ENCODE measurements at regions not wholly inside any gene's neighbourhood (a gene's known extent, or its start where the extent isn't known, plus 50 kb on each side); places are given as distances from the start of the nearest gene placed in this dataset.

DNA sequence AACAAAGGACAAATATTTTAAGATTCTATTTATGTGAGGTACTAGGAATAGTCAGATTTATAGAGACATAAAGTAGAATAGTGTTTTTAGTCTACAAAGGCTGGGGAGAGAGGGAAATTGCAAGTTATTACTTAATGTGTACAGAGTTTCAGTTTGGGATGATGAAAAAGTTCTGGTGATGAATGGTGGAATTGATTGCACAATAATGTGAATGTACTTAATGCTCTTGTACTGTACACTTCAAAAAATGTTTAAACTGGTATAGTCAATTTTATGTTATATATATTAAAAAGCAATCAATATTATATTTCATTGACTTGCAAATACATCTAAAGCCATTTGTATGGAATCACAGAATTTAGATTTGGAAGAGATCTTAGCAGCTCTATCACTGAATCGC, 213.4 kb downstream of the PPP1R3A start:
- no peaks in the 10 kb centered on the region for H3K36me3 Mint-ChIP-seq (ENCODE audit: insufficient read depth, unreplicated experiment)
- H3K4me3 Mint-ChIP-seq (ENCODE audit: low read depth, unreplicated experiment) = no peak overlapping the region
- H3K27me3 Mint-ChIP-seq (ENCODE audit: unreplicated experiment) = no peaks in the 10 kb centered on the region
- intact Hi-C loops (cut with micrococcal nuclease; ENCODE audit: unreplicated experiment) = no loop called here
- no peaks in the 10 kb centered on the region for H3K4me1 Mint-ChIP-seq (ENCODE audit: low read depth, unreplicated experiment)
- DNase-seq = no peak
- BruUV-seq (replicated peaks) = no TSS peak
- no peaks in the 10 kb centered on the region for H3K9me3 Mint-ChIP-seq (ENCODE audit: low read depth, unreplicated experiment)
- TF ChIP-seq, protein P1, sequence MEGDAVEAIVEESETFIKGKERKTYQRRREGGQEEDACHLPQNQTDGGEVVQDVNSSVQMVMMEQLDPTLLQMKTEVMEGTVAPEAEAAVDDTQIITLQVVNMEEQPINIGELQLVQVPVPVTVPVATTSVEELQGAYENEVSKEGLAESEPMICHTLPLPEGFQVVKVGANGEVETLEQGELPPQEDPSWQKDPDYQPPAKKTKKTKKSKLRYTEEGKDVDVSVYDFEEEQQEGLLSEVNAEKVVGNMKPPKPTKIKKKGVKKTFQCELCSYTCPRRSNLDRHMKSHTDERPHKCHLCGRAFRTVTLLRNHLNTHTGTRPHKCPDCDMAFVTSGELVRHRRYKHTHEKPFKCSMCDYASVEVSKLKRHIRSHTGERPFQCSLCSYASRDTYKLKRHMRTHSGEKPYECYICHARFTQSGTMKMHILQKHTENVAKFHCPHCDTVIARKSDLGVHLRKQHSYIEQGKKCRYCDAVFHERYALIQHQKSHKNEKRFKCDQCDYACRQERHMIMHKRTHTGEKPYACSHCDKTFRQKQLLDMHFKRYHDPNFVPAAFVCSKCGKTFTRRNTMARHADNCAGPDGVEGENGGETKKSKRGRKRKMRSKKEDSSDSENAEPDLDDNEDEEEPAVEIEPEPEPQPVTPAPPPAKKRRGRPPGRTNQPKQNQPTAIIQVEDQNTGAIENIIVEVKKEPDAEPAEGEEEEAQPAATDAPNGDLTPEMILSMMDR (IDR thresholded peaks at IDR 0.05; ENCODE audit: unreplicated experiment) = no peak
- no peak overlapping the region for H3K27ac Mint-ChIP-seq (ENCODE audit: unreplicated experiment)
- CTCF ChIA-PET = no interaction called here

DNA sequence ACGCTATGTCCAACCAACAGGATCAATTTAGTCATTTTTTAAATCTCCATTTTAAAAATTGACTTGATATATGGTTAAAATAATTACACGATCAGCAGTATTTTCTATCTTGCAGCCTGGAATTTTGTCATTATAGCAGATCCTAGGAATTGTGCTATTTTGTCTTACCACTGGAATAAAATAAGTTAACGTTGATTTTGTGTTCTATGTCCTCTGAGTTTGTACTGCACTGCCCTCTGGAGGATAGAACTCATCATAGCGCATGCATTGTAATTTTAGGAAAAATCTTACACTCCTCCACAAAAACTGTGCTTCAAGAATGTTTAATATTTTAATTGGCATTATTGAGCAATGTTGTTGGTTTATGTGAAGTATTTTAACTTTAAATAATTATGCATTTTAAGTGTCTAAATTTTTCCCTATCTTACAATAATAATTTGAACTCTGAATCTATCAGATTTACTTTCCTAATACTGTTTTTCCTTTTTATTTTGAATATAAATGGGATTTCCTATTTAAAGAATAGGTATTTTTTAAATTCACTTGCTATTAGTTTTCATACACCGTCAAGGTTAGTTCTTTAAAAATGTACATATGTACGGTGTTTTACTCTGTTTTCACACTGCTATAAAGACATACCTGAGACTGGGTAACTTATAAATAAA, 220.1 kb downstream of the PPP1R3A start:
- intact Hi-C loops (cut with micrococcal nuclease; ENCODE audit: unreplicated experiment) = loop anchor here (2.0 kb wide), 1 partner anchor 684 kb away; no protein-coding TSS in a partner anchor
- TF ChIP-seq, protein P1 (IDR thresholded peaks at IDR 0.05; ENCODE audit: unreplicated experiment) = peak; percentile 55
- Mint-ChIP-seq H3K4me1 (ENCODE audit: low read depth, unreplicated experiment) (no peaks in the 10 kb centered on the region), H3K27ac (ENCODE audit: unreplicated experiment) (no peak overlapping the region), H3K9me3 (ENCODE audit: low read depth, unreplicated experiment) (peaks cover 2% of the 10 kb centered on the region), H3K27me3 (ENCODE audit: unreplicated experiment) (no peaks in the 10 kb centered on the region), H3K4me3 (ENCODE audit: low read depth, unreplicated experiment) (no peak overlapping the region), H3K36me3 (ENCODE audit: insufficient read depth, unreplicated experiment) (no peaks in the 10 kb centered on the region)
- CTCF ChIA-PET = no interaction called here
- BruUV-seq (replicated peaks) = no TSS peak
- peak; percentile 3 for DNase-seq

DNA sequence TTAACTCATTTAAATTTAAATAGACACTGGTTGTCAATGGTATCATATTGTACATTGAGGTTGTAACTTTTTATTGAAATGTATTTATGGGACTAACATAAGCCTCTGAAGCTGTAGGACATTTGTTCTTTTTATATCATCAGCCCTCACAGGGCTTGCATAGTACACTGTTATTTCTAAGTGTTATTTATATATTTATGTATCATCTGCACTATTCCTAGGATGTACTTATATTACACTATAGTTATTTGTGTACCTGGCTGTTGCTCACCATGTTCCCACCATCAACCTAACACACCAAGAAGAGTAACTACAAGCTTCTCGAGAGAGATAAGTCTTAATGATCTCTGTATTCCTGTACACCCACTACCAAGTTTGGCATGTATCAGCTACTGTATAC, 224.7 kb downstream of the PPP1R3A start:
- H3K9me3 Mint-ChIP-seq (ENCODE audit: low read depth, unreplicated experiment) = peaks cover 2% of the 10 kb centered on the region
- intact Hi-C loops (cut with micrococcal nuclease; ENCODE audit: unreplicated experiment) = no loop called here
- no peak overlapping the region for H3K4me3 Mint-ChIP-seq (ENCODE audit: low read depth, unreplicated experiment)
- no peak for DNase-seq
- BruUV-seq (replicated peaks) = no TSS peak
- H3K27ac Mint-ChIP-seq (ENCODE audit: unreplicated experiment) = no peak overlapping the region
- CTCF ChIA-PET = no interaction called here
- no peaks in the 10 kb centered on the region for H3K36me3 Mint-ChIP-seq (ENCODE audit: insufficient read depth, unreplicated experiment)
- H3K27me3 Mint-ChIP-seq (ENCODE audit: unreplicated experiment) = no peaks in the 10 kb centered on the region
- H3K4me1 Mint-ChIP-seq (ENCODE audit: low read depth, unreplicated experiment) = no peaks in the 10 kb centered on the region
- TF ChIP-seq, protein P1 (IDR thresholded peaks at IDR 0.05; ENCODE audit: unreplicated experiment) = no peak

DNA sequence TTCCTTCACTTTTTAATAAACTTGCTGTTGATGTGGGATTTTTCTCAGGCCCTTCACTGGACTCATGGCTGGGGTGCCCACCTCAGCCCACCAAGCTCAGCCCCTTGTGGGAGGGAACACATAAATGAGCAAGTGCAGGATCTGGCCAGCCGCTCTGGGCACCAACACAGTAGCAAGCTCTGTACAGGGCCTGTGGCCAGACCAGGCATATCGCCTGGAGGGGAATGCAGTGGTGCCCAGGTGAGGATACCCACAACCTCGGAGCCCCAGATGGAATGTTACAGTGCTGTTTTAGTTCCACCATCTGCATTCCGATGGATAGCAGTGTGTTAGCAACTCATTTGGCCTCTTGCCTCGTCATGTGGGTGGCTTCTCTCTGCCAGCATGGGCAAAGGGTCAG, 234.6 kb downstream of the PPP1R3A start:
- intact Hi-C loops (cut with micrococcal nuclease; ENCODE audit: unreplicated experiment) = no loop called here
- DNase-seq = no peak
- Mint-ChIP-seq H3K27me3 (ENCODE audit: unreplicated experiment) (no peaks in the 10 kb centered on the region), H3K36me3 (ENCODE audit: insufficient read depth, unreplicated experiment) (no peaks in the 10 kb centered on the region), H3K4me1 (ENCODE audit: low read depth, unreplicated experiment) (no peaks in the 10 kb centered on the region), H3K27ac (ENCODE audit: unreplicated experiment) (no peak overlapping the region), H3K9me3 (ENCODE audit: low read depth, unreplicated experiment) (peaks cover 11% of the 10 kb centered on the region), H3K4me3 (ENCODE audit: low read depth, unreplicated experiment) (no peak overlapping the region)
- no TSS peak for BruUV-seq (replicated peaks)
- TF ChIP-seq, protein P1 (IDR thresholded peaks at IDR 0.05; ENCODE audit: unreplicated experiment) = no peak
- CTCF ChIA-PET = no interaction called here

All from Calu3 (cell line).